A673 (cell line): ENCODE measurements at regions not wholly inside any gene's neighbourhood (a gene's known extent, or its start where the extent isn't known, plus 50 kb on each side); places are given as distances from the start of the nearest gene placed in this dataset.

ENCODE experiments used
- BruUV-seq: library from RNA; stranded (reverse); fragments of 400-500 nt; replicated peaks from 2 replicates; lab custom pipeline; 2021; lab: Mats Ljungman, UMichigan
- CTCF ChIA-PET: fragments of 300-600 bp; sonication (Branson Sonifier 250); formaldehyde crosslinking; loops from one replicate; lab custom pipeline; 2022; ENCODE audit warnings: antibody characterized with exemption; lab: Charles Lee
- POLR2A ChIA-PET: fragments of 300-600 bp; sonication (Branson Sonifier 250); formaldehyde crosslinking; loops from one replicate; lab custom pipeline; 2022; ENCODE audit warnings: antibody characterized with exemption; ENCODE audit not compliant: low non-redundant PET; lab: Charles Lee
- DNase-seq: peaks from one replicate; pipeline ENCODE4 v3.0.0-alpha.2; 2015; ENCODE audit warnings: low spot score
- H3K27ac ChIP-seq: fragments of 200-600 bp; sonication (generic); 2 replicates; pipeline ENCODE4 v1.5.1; 2016; ENCODE audit warnings: mixed run types, low read depth, mild to moderate bottlenecking, mixed read lengths, antibody characterized with exemption, low read length; ENCODE audit not compliant: poor library complexity, severe bottlenecking
- H3K27me3 ChIP-seq: fragments of 200-600 bp; sonication (generic); replicated peaks from 2 replicates; pipeline ENCODE4 v1.6.1; 2017; ENCODE audit warnings: mixed run types, low read depth, mild to moderate bottlenecking, mixed read lengths, antibody characterized with exemption, low read length; ENCODE audit not compliant: insufficient read depth, poor library complexity
- H3K36me3 ChIP-seq: fragments of 200-600 bp; sonication (generic); 2 replicates; pipeline ENCODE4 v1.6.1; 2016; ENCODE audit warnings: mixed run types, mild to moderate bottlenecking, mixed read lengths, antibody characterized with exemption, low read length; ENCODE audit not compliant: insufficient read depth, poor library complexity, severe bottlenecking
- H3K4me1 ChIP-seq: fragments of 200-600 bp; sonication (generic); 2 replicates; pipeline ENCODE4 v1.6.1; 2017; ENCODE audit warnings: mixed run types, mild to moderate bottlenecking, mixed read lengths, antibody characterized with exemption, low read length; ENCODE audit not compliant: insufficient read depth, poor library complexity, severe bottlenecking
- H3K4me3 ChIP-seq: fragments of 200-600 bp; sonication (generic); 2 replicates; pipeline ENCODE4 v1.5.1; 2016; ENCODE audit warnings: low read depth, mixed run types, mild to moderate bottlenecking, mixed read lengths, low read length; ENCODE audit not compliant: poor library complexity, severe bottlenecking
- H3K9me3 ChIP-seq: fragments of 200-600 bp; sonication (generic); 2 replicates; pipeline ENCODE4 v1.6.1; 2016; ENCODE audit warnings: mixed run types, low read depth, mild to moderate bottlenecking, mixed read lengths, antibody characterized with exemption, low read length; ENCODE audit not compliant: poor library complexity, severe bottlenecking
- EZH2 ChIP-seq: fragments of 200-600 bp; sonication (generic); IDR thresholded peaks from 2 replicates; pipeline ENCODE4 v1.6.1; 2017; ENCODE audit warnings: borderline replicate concordance, low read depth, mild to moderate bottlenecking, mixed read lengths, antibody characterized with exemption, low read length; ENCODE audit not compliant: poor library complexity, severe bottlenecking
- intact Hi-C: fragments of 100-400 bp; cut with micrococcal nuclease; formaldehyde crosslinking; loops from one replicate; pipeline ENCODE4 v1.10.0; 2022; ENCODE audit not compliant: unreplicated experiment
- TF ChIP-seq, protein P1 (sequence below): fragments of 300-800, 200-600 bp; sonication (generic); conservative IDR thresholded peaks from 2 replicates; pipeline ENCODE4 v1.5.1; 2017; ENCODE audit warnings: low read depth, mild to moderate bottlenecking, antibody characterized with exemption, low read length, moderate library complexity, mixed read lengths

DNA sequence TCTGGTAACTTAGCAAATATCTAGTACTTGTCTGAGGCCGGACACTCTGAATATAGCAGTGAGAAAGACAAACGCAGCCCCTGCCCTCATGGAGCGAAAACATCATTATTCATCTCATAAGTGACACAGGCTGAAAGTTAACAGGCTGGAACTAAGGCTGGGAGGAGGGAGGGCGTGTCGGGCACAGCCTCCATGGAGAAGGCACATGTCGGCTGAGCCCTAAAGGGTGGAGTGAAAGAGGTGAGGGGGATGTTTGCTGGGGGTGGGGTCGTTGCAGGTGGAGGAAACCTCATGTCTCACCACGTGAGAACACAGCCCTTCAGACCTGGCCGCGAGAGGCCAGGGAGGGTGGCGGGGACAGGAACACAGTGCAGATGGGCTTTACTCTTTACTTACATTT is 108.8 kb upstream of the FOXC1 start:
- no peak for DNase-seq
- TF ChIP-seq, protein P1, sequence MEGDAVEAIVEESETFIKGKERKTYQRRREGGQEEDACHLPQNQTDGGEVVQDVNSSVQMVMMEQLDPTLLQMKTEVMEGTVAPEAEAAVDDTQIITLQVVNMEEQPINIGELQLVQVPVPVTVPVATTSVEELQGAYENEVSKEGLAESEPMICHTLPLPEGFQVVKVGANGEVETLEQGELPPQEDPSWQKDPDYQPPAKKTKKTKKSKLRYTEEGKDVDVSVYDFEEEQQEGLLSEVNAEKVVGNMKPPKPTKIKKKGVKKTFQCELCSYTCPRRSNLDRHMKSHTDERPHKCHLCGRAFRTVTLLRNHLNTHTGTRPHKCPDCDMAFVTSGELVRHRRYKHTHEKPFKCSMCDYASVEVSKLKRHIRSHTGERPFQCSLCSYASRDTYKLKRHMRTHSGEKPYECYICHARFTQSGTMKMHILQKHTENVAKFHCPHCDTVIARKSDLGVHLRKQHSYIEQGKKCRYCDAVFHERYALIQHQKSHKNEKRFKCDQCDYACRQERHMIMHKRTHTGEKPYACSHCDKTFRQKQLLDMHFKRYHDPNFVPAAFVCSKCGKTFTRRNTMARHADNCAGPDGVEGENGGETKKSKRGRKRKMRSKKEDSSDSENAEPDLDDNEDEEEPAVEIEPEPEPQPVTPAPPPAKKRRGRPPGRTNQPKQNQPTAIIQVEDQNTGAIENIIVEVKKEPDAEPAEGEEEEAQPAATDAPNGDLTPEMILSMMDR: no peak
- TF ChIP-seq EZH2: no peak
- ChIA-PET POLR2A (no interaction called here), CTCF (no interaction called here)
- H3K36me3 ChIP-seq: no peaks in the 10 kb centered on the region
- no peaks in the 10 kb centered on the region for H3K9me3 ChIP-seq
- no TSS peak for BruUV-seq
- intact Hi-C loops: no loop called here
- H3K4me1 ChIP-seq: no peaks in the 10 kb centered on the region
- peaks cover 12% of the 10 kb centered on the region for H3K27me3 ChIP-seq
- H3K4me3 ChIP-seq: no peak overlapping the region
- no peak overlapping the region for H3K27ac ChIP-seq

DNA sequence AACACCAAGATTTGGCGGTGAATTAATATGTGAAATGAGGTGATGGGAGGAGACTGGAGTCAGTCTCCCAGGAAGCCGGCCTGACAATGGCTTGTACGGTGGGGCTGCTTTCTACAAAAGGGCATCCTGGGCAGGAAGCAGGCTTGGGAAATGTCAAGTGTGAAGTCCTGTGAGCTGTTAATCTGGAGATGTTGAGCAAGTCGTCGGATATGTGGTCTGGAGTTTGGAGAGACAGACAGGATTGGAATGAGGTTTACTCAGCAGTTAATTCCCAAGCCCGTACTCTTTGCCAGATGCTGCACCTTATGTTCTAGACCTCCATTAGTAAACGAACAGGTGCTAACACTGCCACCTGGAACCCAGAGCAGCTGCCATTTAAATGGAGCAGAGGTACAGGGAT is 107.7 kb upstream of the FOXC1 start:
- no peaks in the 10 kb centered on the region for H3K4me1 ChIP-seq
- ChIA-PET CTCF (no interaction called here), POLR2A (no interaction called here)
- no peaks in the 10 kb centered on the region for H3K9me3 ChIP-seq
- H3K4me3 ChIP-seq: no peak overlapping the region
- no TSS peak for BruUV-seq
- no peak for DNase-seq
- peaks cover 12% of the 10 kb centered on the region for H3K27me3 ChIP-seq
- TF ChIP-seq, protein P1: no peak
- no peak for TF ChIP-seq EZH2
- no peaks in the 10 kb centered on the region for H3K36me3 ChIP-seq
- intact Hi-C loops: no loop called here
- no peak overlapping the region for H3K27ac ChIP-seq

DNA sequence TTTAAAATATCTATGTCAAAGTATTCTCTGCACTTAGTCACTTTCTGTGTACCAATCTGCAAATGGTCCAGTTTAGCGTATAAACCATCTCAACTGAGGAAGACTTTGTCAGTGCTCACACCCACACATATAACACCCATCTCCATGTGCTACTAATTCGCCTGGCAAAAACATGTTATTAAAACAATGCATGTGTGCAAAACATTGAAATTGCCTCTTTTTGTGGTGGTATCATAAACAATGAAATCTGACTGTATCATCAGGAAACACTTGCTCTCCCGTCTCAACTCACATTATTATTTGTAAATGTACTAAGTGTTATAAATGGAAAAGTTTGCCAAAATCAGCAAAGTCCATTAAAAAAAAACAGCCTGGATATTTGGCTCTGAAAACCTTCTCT is 105.9 kb upstream of the FOXC1 start:
- ChIA-PET CTCF (no interaction called here), POLR2A (no interaction called here)
- TF ChIP-seq EZH2: no peak
- TF ChIP-seq, protein P1: no peak
- Histone ChIP-seq H3K4me1 (no peaks in the 10 kb centered on the region), H3K27me3 (peaks cover 12% of the 10 kb centered on the region), H3K27ac (no peak overlapping the region), H3K9me3 (no peaks in the 10 kb centered on the region), H3K4me3 (no peak overlapping the region), H3K36me3 (no peaks in the 10 kb centered on the region)
- intact Hi-C loops: no loop called here
- no TSS peak for BruUV-seq
- no peak for DNase-seq
